T-cell (primary cell): ENCODE measurements at regions not wholly inside any gene's neighbourhood (a gene's known extent, or its start where the extent isn't known, plus 50 kb on each side); places are given as distances from the start of the nearest gene placed in this dataset.

Experiments used
- ATAC-seq, 4 experiments: fragments of 200-7000 bp in 3 of 4; fragments of 150-1000 bp in 1 of 4; cut with Tn5 transposase; replicated peaks in 1 of 4; 1 replicate in 3 of 4; 2 replicates in 1 of 4; pipeline ENCODE4 v1.10.0; 2021; ENCODE audit warnings: moderate library complexity in 3 of 4, mild to moderate bottlenecking in 2 of 4, moderate number of reproducible peaks in 1 of 4
- CTCF ChIA-PET, 2 donors: fragments of 300-600 bp; sonication (Branson Sonifier 250); formaldehyde crosslinking; loops; one replicate each; lab custom pipeline; 2022; ENCODE audit warnings: antibody characterized with exemption in 2 of 2; lab: Charles Lee
- POLR2A ChIA-PET, 2 donors: fragments of 300-600 bp; sonication (Branson Sonifier 250); formaldehyde crosslinking; loops; one replicate each; lab custom pipeline; 2022; ENCODE audit warnings: antibody characterized with exemption in 2 of 2; lab: Charles Lee
- DNase-seq, 35 experiments: peaks; one replicate each; pipeline versions ENCODE4 v3.0.0 to v3.0.0-alpha.2; 2013 to 2023
- H3K27ac ChIP-seq: one replicate; pipeline ENCODE4 v1.5.1; 2013; ENCODE audit warnings: low read length
- H3K27me3 ChIP-seq, 2 experiments: replicated peaks in 1 of 2; 1 replicate in 1 of 2; 2 replicates in 1 of 2; pipeline versions ENCODE4 v1.6.1 to v1.7.0; 2013; ENCODE audit warnings: low read length in 1 of 2, mixed read lengths in 1 of 2; ENCODE audit not compliant: control insufficient read depth in 2 of 2, insufficient read depth in 2 of 2; ENCODE audit errors: extremely low read depth in 1 of 2
- H3K36me3 ChIP-seq, 2 donors: 1 replicate in 1 of 2; 2 replicates in 1 of 2; pipeline versions ENCODE4 v1.6.1 to v1.7.0; 2013; ENCODE audit warnings: low read length in 1 of 2; ENCODE audit not compliant: control insufficient read depth in 2 of 2, insufficient read depth in 1 of 2; ENCODE audit errors: extremely low read depth in 1 of 2
- H3K4me1 ChIP-seq, 2 experiments: 1 replicate in 1 of 2; 2 replicates in 1 of 2; pipeline versions ENCODE4 v1.6.1 to v1.7.0; 2013; ENCODE audit warnings: low read length in 2 of 2, mixed read lengths in 1 of 2; ENCODE audit not compliant: insufficient read depth in 2 of 2, control insufficient read depth in 1 of 2; ENCODE audit errors: extremely low read depth in 1 of 2
- H3K4me3 ChIP-seq, 2 donors: 1 replicate in 1 of 2; 2 replicates in 1 of 2; pipeline versions ENCODE4 v1.5.1 to v1.7.0; 2013; ENCODE audit warnings: mild to moderate bottlenecking in 2 of 2, low read length in 1 of 2, moderate library complexity in 1 of 2; ENCODE audit not compliant: control insufficient read depth in 1 of 2; ENCODE audit errors: extremely low read depth in 1 of 2
- H3K9me3 ChIP-seq: 2 replicates; pipeline ENCODE4 v1.7.0; 2013
- H3K27ac Mint-ChIP-seq, 2 donors: one replicate each; pipeline ENCODE4 v1.8.0; 2020 to 2021; ENCODE audit warnings: mild to moderate bottlenecking in 2 of 2, mixed read lengths in 2 of 2
- H3K27me3 Mint-ChIP-seq, 2 donors: one replicate each; pipeline ENCODE4 v1.8.0; 2021 to 2022; ENCODE audit warnings: mixed read lengths in 2 of 2
- H3K36me3 Mint-ChIP-seq: one replicate; pipeline ENCODE4 v1.8.0; 2021; ENCODE audit warnings: mixed read lengths
- H3K4me1 Mint-ChIP-seq, 3 donors: one replicate each; pipeline ENCODE4 v1.8.0; 2020 to 2022; ENCODE audit warnings: mixed read lengths in 3 of 3, mild to moderate bottlenecking in 1 of 3
- H3K4me3 Mint-ChIP-seq, 3 donors: one replicate each; pipeline ENCODE4 v1.8.0; 2020 to 2022; ENCODE audit warnings: mild to moderate bottlenecking in 3 of 3, mixed read lengths in 3 of 3, moderate library complexity in 3 of 3
- H3K9me3 Mint-ChIP-seq, 3 donors: one replicate each; pipeline ENCODE4 v1.8.0; 2020 to 2022; ENCODE audit warnings: mixed read lengths in 3 of 3
- WGBS: methylation state at CpG from one replicate; pipeline ENCODE4 v1.1.5; 2013; ENCODE audit warnings: missing lambda C conversion rate; ENCODE audit not compliant: insufficient coverage; 5-methylcytosine and 5-hydroxymethylcytosine counted together

- CTCF ChIA-PET, result no interaction called here
- ATAC-seq, result no peak
- no peak for DNase-seq
- Mint-ChIP-seq H3K4me1 (no peaks in the 10 kb centered on the region), H3K4me3 (no peak overlapping the region), H3K27ac (no peak overlapping the region), H3K36me3 (no peaks in the 10 kb centered on the region), H3K27me3 (no peaks in the 10 kb centered on the region), H3K9me3 (peaks cover 9 to 23% (median 15%) of the 10 kb centered on the region in 3 donors)
- Histone ChIP-seq H3K4me1 (no peaks in the 10 kb centered on the region), H3K27ac (no peak overlapping the region), H3K9me3 (no peaks in the 10 kb centered on the region), H3K27me3 (no peaks in the 10 kb centered on the region), H3K4me3 (no peak overlapping the region), H3K36me3 (no peaks in the 10 kb centered on the region)
- POLR2A ChIA-PET, result no interaction called here
- no CpG with 5 or more reads among the region's 1 CpG for WGBS
These were observed 393.9 kb downstream of the TUSC1 start for GRCh38 chr9:25284365-25284764.

- ATAC-seq (no peak), DNase-seq (no peak)
- no peaks in the 10 kb centered on the region for H3K27me3 ChIP-seq
- no peak overlapping the region for H3K4me3 ChIP-seq
- no peaks in the 10 kb centered on the region for H3K4me1 Mint-ChIP-seq
- WGBS, result 100% methylated on average over 1 of the region's 1 CpG
- H3K9me3 Mint-ChIP-seq, result peaks cover 3 to 10% (median 9%) of the 10 kb centered on the region in 3 donors
- H3K27ac Mint-ChIP-seq, result no peak overlapping the region
- H3K36me3 Mint-ChIP-seq, result no peaks in the 10 kb centered on the region
- ChIA-PET POLR2A (no interaction called here), CTCF (no interaction called here)
- no peak overlapping the region for H3K27ac ChIP-seq
- H3K36me3 ChIP-seq, result no peaks in the 10 kb centered on the region
- H3K4me3 Mint-ChIP-seq, result no peak overlapping the region
- H3K27me3 Mint-ChIP-seq, result no peaks in the 10 kb centered on the region
- H3K4me1 ChIP-seq, result no peaks in the 10 kb centered on the region
- no peaks in the 10 kb centered on the region for H3K9me3 ChIP-seq
These were observed 395.3 kb downstream of the TUSC1 start for GRCh38 chr9:25282946-25283345.

- peaks cover 2% of the 10 kb centered on the region for H3K9me3 ChIP-seq
- Mint-ChIP-seq H3K4me3 (no peak overlapping the region), H3K27me3 (no peaks in the 10 kb centered on the region), H3K4me1 (no peaks in the 10 kb centered on the region), H3K36me3 (no peaks in the 10 kb centered on the region), H3K9me3 (peaks cover 18 to 41% (median 26%) of the 10 kb centered on the region in 3 donors), H3K27ac (no peak overlapping the region)
- no CpG with 5 or more reads among the region's 4 CpGs for WGBS
- ChIA-PET POLR2A (no interaction called here), CTCF (no interaction called here)
- H3K4me1 ChIP-seq, result no peaks in the 10 kb centered on the region
- DNase-seq (no peak), ATAC-seq (no peak)
- H3K27me3 ChIP-seq, result no peaks in the 10 kb centered on the region
- H3K27ac ChIP-seq, result no peak overlapping the region
- no peaks in the 10 kb centered on the region for H3K36me3 ChIP-seq
- H3K4me3 ChIP-seq, result no peak overlapping the region
These were observed 416.8 kb downstream of the TUSC1 start for GRCh38 chr9:25261445-25261844.

- POLR2A ChIA-PET, result no interaction called here
- H3K4me1 Mint-ChIP-seq, result no peaks in the 10 kb centered on the region
- H3K9me3 Mint-ChIP-seq, result peaks cover 18 to 44% (median 30%) of the 10 kb centered on the region in 3 donors
- Histone ChIP-seq H3K27ac (no peak overlapping the region), H3K4me1 (no peaks in the 10 kb centered on the region), H3K4me3 (no peak overlapping the region), H3K27me3 (no peaks in the 10 kb centered on the region), H3K36me3 (no peaks in the 10 kb centered on the region), H3K9me3 (no peaks in the 10 kb centered on the region)
- no peak for ATAC-seq
- no peak for DNase-seq
- no peaks in the 10 kb centered on the region for H3K36me3 Mint-ChIP-seq
- no peaks in the 10 kb centered on the region for H3K27me3 Mint-ChIP-seq
- H3K27ac Mint-ChIP-seq, result no peak overlapping the region
- CTCF ChIA-PET, result no interaction called here
- no peak overlapping the region for H3K4me3 Mint-ChIP-seq
- WGBS, result no CpG with 5 or more reads among the region's 1 CpG
These were observed 418.2 kb downstream of the TUSC1 start for GRCh38 chr9:25260046-25260445.

- Histone ChIP-seq H3K4me3 (no peak overlapping the region), H3K9me3 (no peaks in the 10 kb centered on the region), H3K4me1 (no peaks in the 10 kb centered on the region), H3K27ac (no peak overlapping the region), H3K36me3 (no peaks in the 10 kb centered on the region), H3K27me3 (no peaks in the 10 kb centered on the region)
- Mint-ChIP-seq H3K4me1 (no peaks in the 10 kb centered on the region), H3K27ac (no peak overlapping the region), H3K9me3 (peaks cover 6 to 26% (median 20%) of the 10 kb centered on the region in 3 donors), H3K27me3 (no peaks in the 10 kb centered on the region), H3K4me3 (no peak overlapping the region), H3K36me3 (no peaks in the 10 kb centered on the region)
- no peak for DNase-seq
- 100% methylated on average over 5 of the region's 5 CpGs for WGBS
- POLR2A ChIA-PET, result no interaction called here
- ATAC-seq, result no peak
- CTCF ChIA-PET, result no interaction called here
These were observed 423.0 kb downstream of the TUSC1 start for GRCh38 chr9:25255216-25255615.

GRCh38 chr9:25254051-25254450, 424.2 kb downstream of the TUSC1 start:
- Mint-ChIP-seq H3K4me1 (no peaks in the 10 kb centered on the region), H3K27ac (no peak overlapping the region)
- no peak for ATAC-seq

GRCh38 chr9:25241421-25241820, 436.8 kb downstream of the TUSC1 start:
- Mint-ChIP-seq H3K9me3 (peaks cover 15 to 23% (median 17%) of the 10 kb centered on the region in 3 donors), H3K4me1 (no peaks in the 10 kb centered on the region), H3K36me3 (no peaks in the 10 kb centered on the region), H3K4me3 (no peak overlapping the region), H3K27me3 (no peaks in the 10 kb centered on the region), H3K27ac (no peak overlapping the region)
- no peaks in the 10 kb centered on the region for H3K27me3 ChIP-seq
- H3K4me3 ChIP-seq, result no peak overlapping the region
- no peak for DNase-seq
- no peaks in the 10 kb centered on the region for H3K4me1 ChIP-seq
- no peak overlapping the region for H3K27ac ChIP-seq
- H3K36me3 ChIP-seq, result no peaks in the 10 kb centered on the region
- peaks cover 3% of the 10 kb centered on the region for H3K9me3 ChIP-seq
- no CpG with 5 or more reads among the region's 3 CpGs for WGBS
- ChIA-PET POLR2A (no interaction called here), CTCF (interaction anchor here in 1 of 2 donors (0.6 kb wide), 1 partner anchor 99 kb away, joined by 4 read pairs; no protein-coding TSS in a partner anchor)
- no peak for ATAC-seq

More at GRCh38 chr9:25254051-25254450, 424.2 kb downstream of the TUSC1 start:
- H3K36me3 Mint-ChIP-seq, result no peaks in the 10 kb centered on the region
- WGBS, result no CpG with 5 or more reads among the region's 2 CpGs
- H3K9me3 Mint-ChIP-seq, result peaks cover 6 to 29% (median 19%) of the 10 kb centered on the region in 3 donors
- H3K4me3 Mint-ChIP-seq, result no peak overlapping the region
- Histone ChIP-seq H3K4me3 (no peak overlapping the region), H3K4me1 (no peaks in the 10 kb centered on the region), H3K27me3 (no peaks in the 10 kb centered on the region), H3K27ac (no peak overlapping the region), H3K9me3 (no peaks in the 10 kb centered on the region), H3K36me3 (no peaks in the 10 kb centered on the region)
- H3K27me3 Mint-ChIP-seq, result no peaks in the 10 kb centered on the region
- no peak for DNase-seq
- ChIA-PET POLR2A (no interaction called here), CTCF (no interaction called here)
